ENCODE measurements at regions not wholly inside any gene's neighbourhood (a gene's known extent, or its start where the extent isn't known, plus 50 kb on each side); places are given as distances from the start of the nearest gene placed in this dataset.

DNA sequence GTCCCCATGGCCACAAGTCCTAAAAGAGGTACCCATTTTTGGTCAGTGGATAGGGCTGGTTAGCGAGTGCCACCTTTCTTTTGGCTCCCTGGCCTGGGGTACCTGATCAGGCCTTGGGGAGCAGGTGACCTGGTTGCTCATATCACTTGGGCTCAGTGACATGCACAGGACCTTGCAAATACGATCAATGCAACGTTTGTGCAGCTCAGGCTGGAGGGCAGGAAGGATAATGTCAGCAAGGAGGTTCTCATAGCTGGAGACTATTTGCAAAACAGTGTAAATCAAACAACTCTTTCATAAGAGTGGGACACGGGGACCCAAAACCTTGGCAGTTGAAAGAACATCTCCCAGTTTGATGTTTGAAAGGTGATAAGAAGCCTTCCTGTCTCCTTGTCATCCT is 127.4 kb upstream of the CADM1 start:
- H3K4me3 Mint-ChIP-seq, result no peak overlapping the region
- H3K36me3 Mint-ChIP-seq (ENCODE audit: low read depth), result no peaks in the 10 kb centered on the region
- CTCF ChIA-PET, result no interaction called here
- no peak for DNase-seq
- peaks cover 5% of the 10 kb centered on the region for H3K9me3 Mint-ChIP-seq
- no peaks in the 10 kb centered on the region for H3K27me3 Mint-ChIP-seq
- H3K4me1 Mint-ChIP-seq, result no peaks in the 10 kb centered on the region
- no peak overlapping the region for H3K27ac Mint-ChIP-seq
- POLR2A ChIA-PET, result no interaction called here

GRCh38 chr11:115630214-115630613 is 126.0 kb upstream of the CADM1 start:
- Mint-ChIP-seq H3K36me3 (ENCODE audit: low read depth) (no peaks in the 10 kb centered on the region), H3K4me1 (no peaks in the 10 kb centered on the region), H3K27ac (no peak overlapping the region), H3K27me3 (no peaks in the 10 kb centered on the region), H3K4me3 (no peak overlapping the region), H3K9me3 (peaks cover 5% of the 10 kb centered on the region)
- CTCF ChIA-PET, result no interaction called here
- DNase-seq, result no peak
- POLR2A ChIA-PET, result no interaction called here

- ChIA-PET CTCF (no interaction called here), POLR2A (no interaction called here)
Observed at GRCh38 chr11:115629456-115630015, 125.3 kb upstream of the CADM1 start.

GRCh38 chr11:115627666-115628460 is 123.6 kb upstream of the CADM1 start:
- no peaks in the 10 kb centered on the region for H3K4me1 Mint-ChIP-seq
- no peaks in the 10 kb centered on the region for H3K27me3 Mint-ChIP-seq
- no peak overlapping the region for H3K4me3 Mint-ChIP-seq
- POLR2A ChIA-PET, result no interaction called here
- peaks cover 3% of the 10 kb centered on the region for H3K9me3 Mint-ChIP-seq
- H3K27ac Mint-ChIP-seq, result no peak overlapping the region
- DNase-seq, result no peak
- H3K36me3 Mint-ChIP-seq (ENCODE audit: low read depth), result no peaks in the 10 kb centered on the region
- CTCF ChIA-PET, result no interaction called here

More at GRCh38 chr11:115629456-115630015, 125.3 kb upstream of the CADM1 start:
- Mint-ChIP-seq H3K4me3 (no peak overlapping the region), H3K27ac (peak overlapping the region; percentile 36), H3K36me3 (ENCODE audit: low read depth) (no peaks in the 10 kb centered on the region), H3K9me3 (peaks cover 4% of the 10 kb centered on the region), H3K27me3 (no peaks in the 10 kb centered on the region), H3K4me1 (no peaks in the 10 kb centered on the region)
- no peak for DNase-seq

DNA sequence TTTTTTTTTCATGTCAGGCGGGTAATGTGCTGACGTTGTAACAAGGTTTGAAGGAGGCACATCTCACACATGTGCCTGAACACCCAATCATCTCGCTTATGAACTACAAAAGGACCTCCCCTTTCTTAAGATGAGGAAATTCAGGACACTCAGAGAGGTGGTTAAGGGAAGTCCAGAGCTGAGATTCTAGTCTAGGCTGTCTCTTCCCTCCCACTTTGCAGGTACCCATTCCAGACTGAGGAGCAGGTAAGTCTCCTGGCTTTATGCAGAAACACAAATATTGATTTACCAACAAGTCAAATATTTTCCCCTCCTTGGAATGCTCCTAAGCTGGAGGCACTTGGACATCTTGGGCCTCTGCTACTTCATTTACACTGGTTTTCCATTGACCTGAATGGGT is 122.9 kb upstream of the CADM1 start:
- H3K36me3 Mint-ChIP-seq (ENCODE audit: low read depth), result no peaks in the 10 kb centered on the region
- H3K4me3 Mint-ChIP-seq, result no peak overlapping the region
- no peaks in the 10 kb centered on the region for H3K27me3 Mint-ChIP-seq
- no peak overlapping the region for H3K27ac Mint-ChIP-seq
- ChIA-PET CTCF (no interaction called here), POLR2A (no interaction called here)
- no peak for DNase-seq
- H3K4me1 Mint-ChIP-seq, result no peaks in the 10 kb centered on the region
- peaks cover 1% of the 10 kb centered on the region for H3K9me3 Mint-ChIP-seq

GRCh38 chr11:115626414-115626813 is 122.2 kb upstream of the CADM1 start:
- CTCF ChIA-PET, result no interaction called here
- Mint-ChIP-seq H3K36me3 (ENCODE audit: low read depth) (no peaks in the 10 kb centered on the region), H3K27ac (no peak overlapping the region), H3K9me3 (no peaks in the 10 kb centered on the region), H3K4me3 (no peak overlapping the region), H3K27me3 (no peaks in the 10 kb centered on the region), H3K4me1 (no peaks in the 10 kb centered on the region)
- POLR2A ChIA-PET, result no interaction called here
- DNase-seq, result no peak

DNA sequence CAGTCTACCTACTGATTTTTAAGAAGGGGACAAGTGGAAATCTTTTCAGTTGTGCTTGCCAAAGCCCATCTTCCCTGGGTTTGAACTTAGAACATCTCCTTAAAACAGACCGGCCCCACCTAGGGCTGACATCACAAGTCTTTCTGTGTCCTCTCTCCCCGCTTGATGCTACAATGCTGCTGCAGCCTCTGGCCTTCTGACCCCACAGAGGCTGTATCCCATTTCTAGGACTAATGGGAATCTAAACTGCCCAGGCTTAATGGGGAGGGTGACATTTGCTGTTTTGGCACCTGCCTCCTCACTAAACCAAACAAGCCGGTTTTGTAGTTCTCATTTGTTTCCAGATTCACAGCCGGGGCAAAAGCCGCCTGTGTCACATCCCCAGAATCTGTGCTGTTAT is 121.3 kb upstream of the CADM1 start:
- Mint-ChIP-seq H3K27ac (no peak overlapping the region), H3K27me3 (no peaks in the 10 kb centered on the region), H3K9me3 (no peaks in the 10 kb centered on the region), H3K4me1 (no peaks in the 10 kb centered on the region), H3K36me3 (ENCODE audit: low read depth) (no peaks in the 10 kb centered on the region), H3K4me3 (no peak overlapping the region)
- CTCF ChIA-PET, result no interaction called here
- no peak for DNase-seq
- POLR2A ChIA-PET, result no interaction called here

GRCh38 chr11:115624065-115624464 is 119.8 kb upstream of the CADM1 start:
- H3K4me3 Mint-ChIP-seq, result no peak overlapping the region
- ChIA-PET POLR2A (no interaction called here), CTCF (no interaction called here)
- DNase-seq, result no peak
- no peaks in the 10 kb centered on the region for H3K9me3 Mint-ChIP-seq
- no peaks in the 10 kb centered on the region for H3K27me3 Mint-ChIP-seq
- H3K27ac Mint-ChIP-seq, result no peak overlapping the region
- no peaks in the 10 kb centered on the region for H3K36me3 Mint-ChIP-seq (ENCODE audit: low read depth)
- no peaks in the 10 kb centered on the region for H3K4me1 Mint-ChIP-seq

DNA sequence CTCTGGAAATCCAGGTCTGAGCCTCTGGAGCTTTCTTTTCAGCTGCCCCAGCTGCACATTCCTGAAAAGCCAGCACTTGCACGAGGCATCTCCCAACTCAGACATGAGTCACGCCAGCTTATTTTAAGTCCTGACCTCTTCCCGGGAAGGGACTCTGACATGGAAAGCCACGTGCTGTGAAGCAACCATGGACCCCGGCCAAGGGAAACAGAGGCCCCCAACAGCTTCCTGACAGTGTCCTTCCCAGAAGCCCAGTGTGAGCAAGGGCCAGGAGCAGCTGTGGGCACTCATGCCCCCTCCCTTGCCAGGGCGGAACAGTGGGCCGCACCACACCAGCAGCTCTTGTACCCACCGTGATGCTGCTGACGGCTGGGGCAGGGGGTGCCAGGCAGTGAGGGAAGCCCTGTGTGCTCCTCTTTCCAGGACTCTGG is 118.8 kb upstream of the CADM1 start:
- POLR2A ChIA-PET, result no interaction called here

DNA sequence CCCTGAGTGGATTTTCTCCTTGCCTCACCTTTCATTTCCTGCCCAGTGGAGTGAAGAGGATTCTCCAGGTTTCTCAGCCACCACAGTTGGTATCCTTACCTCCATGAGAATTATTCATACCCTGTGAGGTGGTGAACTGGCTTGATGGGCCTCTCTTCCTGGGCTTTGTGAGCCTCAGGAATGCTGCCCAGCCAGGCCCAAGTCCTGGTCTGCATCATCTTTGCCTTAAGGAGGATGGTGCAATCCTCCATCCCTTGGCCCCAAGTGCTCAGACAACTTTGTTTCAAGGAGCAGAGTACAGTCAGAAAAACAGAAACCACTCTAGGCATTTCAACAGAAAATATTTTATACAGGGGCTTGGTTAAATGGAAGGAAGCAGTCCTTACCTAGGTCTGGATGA is 114.2 kb upstream of the CADM1 start:
- ChIA-PET CTCF (no interaction called here), POLR2A (no interaction called here)
- H3K27ac Mint-ChIP-seq, result no peak overlapping the region
- H3K9me3 Mint-ChIP-seq, result no peaks in the 10 kb centered on the region
- H3K36me3 Mint-ChIP-seq (ENCODE audit: low read depth), result no peaks in the 10 kb centered on the region
- H3K4me1 Mint-ChIP-seq, result no peaks in the 10 kb centered on the region
- no peak for DNase-seq
- no peaks in the 10 kb centered on the region for H3K27me3 Mint-ChIP-seq
- H3K4me3 Mint-ChIP-seq, result no peak overlapping the region

More for the DNA sequence above, 118.8 kb upstream of the CADM1 start:
- H3K9me3 Mint-ChIP-seq, result no peaks in the 10 kb centered on the region
- no peak overlapping the region for H3K27ac Mint-ChIP-seq
- DNase-seq, result no peak
- CTCF ChIA-PET, result no interaction called here
- H3K36me3 Mint-ChIP-seq (ENCODE audit: low read depth), result no peaks in the 10 kb centered on the region
- H3K27me3 Mint-ChIP-seq, result no peaks in the 10 kb centered on the region
- H3K4me1 Mint-ChIP-seq, result no peaks in the 10 kb centered on the region
- no peak overlapping the region for H3K4me3 Mint-ChIP-seq

DNA sequence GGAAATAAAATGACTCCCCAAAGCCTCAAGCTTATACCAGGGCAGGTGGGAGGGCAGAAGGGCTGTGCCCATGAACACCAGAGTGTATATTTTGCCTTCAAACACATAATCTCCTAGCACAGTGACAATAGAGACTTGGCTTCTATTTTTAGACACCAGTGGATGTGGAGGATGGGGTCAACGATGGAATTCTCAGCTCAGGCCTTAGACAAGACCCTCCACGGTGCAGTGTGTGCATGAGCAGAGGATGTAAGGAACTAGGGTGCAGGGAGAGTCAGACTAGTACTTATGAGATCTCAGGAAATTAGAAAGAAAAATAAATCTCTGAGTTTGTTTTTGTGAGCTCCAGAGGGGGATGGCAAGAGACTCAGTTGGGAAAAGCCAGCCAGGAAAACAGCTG is 113.6 kb upstream of the CADM1 start:
- no peak overlapping the region for H3K4me3 Mint-ChIP-seq
- no peak overlapping the region for H3K27ac Mint-ChIP-seq
- DNase-seq, result no peak
- no peaks in the 10 kb centered on the region for H3K4me1 Mint-ChIP-seq
- POLR2A ChIA-PET, result no interaction called here
- CTCF ChIA-PET, result no interaction called here
- H3K36me3 Mint-ChIP-seq (ENCODE audit: low read depth), result no peaks in the 10 kb centered on the region
- H3K27me3 Mint-ChIP-seq, result no peaks in the 10 kb centered on the region
- H3K9me3 Mint-ChIP-seq, result no peaks in the 10 kb centered on the region

GRCh38 chr11:115616971-115617370 is 112.8 kb upstream of the CADM1 start:
- no peaks in the 10 kb centered on the region for H3K9me3 Mint-ChIP-seq
- no peak for DNase-seq
- H3K4me1 Mint-ChIP-seq, result no peaks in the 10 kb centered on the region
- no peaks in the 10 kb centered on the region for H3K27me3 Mint-ChIP-seq
- H3K4me3 Mint-ChIP-seq, result no peak overlapping the region
- no peak overlapping the region for H3K27ac Mint-ChIP-seq
- no peaks in the 10 kb centered on the region for H3K36me3 Mint-ChIP-seq (ENCODE audit: low read depth)
- POLR2A ChIA-PET, result no interaction called here
- CTCF ChIA-PET, result no interaction called here

- POLR2A ChIA-PET, result no interaction called here
- DNase-seq, result no peak
Observed at GRCh38 chr11:115613986-115614632, 109.9 kb upstream of the CADM1 start.

DNA sequence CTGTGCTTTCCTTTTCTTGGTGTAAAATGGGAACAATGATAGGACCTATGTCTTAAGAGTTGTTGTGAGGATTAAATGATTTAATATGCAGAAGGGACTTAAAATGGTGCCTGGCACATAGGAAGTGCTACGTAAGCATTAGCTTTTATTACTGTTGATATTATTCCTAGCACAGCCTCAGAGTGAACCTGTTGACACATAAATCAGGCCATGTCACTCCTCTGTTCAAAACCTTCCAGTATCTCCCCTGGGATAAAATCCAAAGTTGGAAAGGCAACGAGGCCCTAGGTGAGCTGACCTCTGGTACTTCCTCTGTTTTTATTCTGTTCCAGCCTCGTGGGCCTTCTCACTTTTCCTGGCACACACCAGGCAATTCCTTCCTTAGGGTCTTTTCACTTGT is 108.8 kb upstream of the CADM1 start:
- CTCF ChIA-PET, result no interaction called here
- Mint-ChIP-seq H3K9me3 (peaks cover 2% of the 10 kb centered on the region), H3K27me3 (no peaks in the 10 kb centered on the region), H3K4me1 (no peaks in the 10 kb centered on the region), H3K4me3 (no peak overlapping the region), H3K36me3 (ENCODE audit: low read depth) (no peaks in the 10 kb centered on the region), H3K27ac (no peak overlapping the region)
- DNase-seq, result no peak
- POLR2A ChIA-PET, result no interaction called here

More at GRCh38 chr11:115613986-115614632, 109.9 kb upstream of the CADM1 start:
- Mint-ChIP-seq H3K27ac (no peak overlapping the region), H3K4me1 (no peaks in the 10 kb centered on the region), H3K36me3 (ENCODE audit: low read depth) (no peaks in the 10 kb centered on the region), H3K4me3 (no peak overlapping the region), H3K9me3 (peaks cover 2% of the 10 kb centered on the region), H3K27me3 (no peaks in the 10 kb centered on the region)
- CTCF ChIA-PET, result no interaction called here

All from activated CD4-positive, alpha-beta T cell treated with anti-CD3 and anti-CD28 coated beads, Interleukin-2, amount 10 ng/mL, durations not matched to agents 7 days and 5 days (primary cell).